ENCODE measurements at regions not wholly inside any gene's neighbourhood (a gene's known extent, or its start where the extent isn't known, plus 50 kb on each side); places are given as distances from the start of the nearest gene placed in this dataset.
"Not testable (repeated sequence)": the region's sequence is repeated elsewhere in the genome, so short reads cannot be mapped to it uniquely, and the experiment has no call there.

DNA sequence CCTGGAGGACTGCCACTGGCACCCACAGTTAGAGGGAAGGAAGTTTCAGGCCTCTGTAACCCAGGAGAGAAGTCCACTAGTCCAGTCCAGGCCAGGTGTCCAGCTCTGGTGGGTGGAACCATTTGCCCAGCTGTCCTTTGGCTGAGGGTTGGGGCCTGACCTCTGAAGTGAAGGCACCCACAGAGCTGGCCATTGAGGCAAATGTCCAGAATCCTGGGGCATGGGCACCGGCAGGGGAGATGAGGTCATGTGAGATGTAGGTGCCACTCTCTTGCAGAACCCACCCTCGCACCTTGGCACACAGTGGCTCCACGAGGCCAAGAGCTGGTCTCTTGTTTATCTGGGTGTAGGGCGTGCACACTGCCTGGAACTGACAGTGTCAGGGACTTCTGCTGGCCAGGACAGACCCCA lies 162.8 kb downstream of the SMAD6 start:
- no peak for DNase-seq (ENCODE audit: low read depth, low spot score)

DNA sequence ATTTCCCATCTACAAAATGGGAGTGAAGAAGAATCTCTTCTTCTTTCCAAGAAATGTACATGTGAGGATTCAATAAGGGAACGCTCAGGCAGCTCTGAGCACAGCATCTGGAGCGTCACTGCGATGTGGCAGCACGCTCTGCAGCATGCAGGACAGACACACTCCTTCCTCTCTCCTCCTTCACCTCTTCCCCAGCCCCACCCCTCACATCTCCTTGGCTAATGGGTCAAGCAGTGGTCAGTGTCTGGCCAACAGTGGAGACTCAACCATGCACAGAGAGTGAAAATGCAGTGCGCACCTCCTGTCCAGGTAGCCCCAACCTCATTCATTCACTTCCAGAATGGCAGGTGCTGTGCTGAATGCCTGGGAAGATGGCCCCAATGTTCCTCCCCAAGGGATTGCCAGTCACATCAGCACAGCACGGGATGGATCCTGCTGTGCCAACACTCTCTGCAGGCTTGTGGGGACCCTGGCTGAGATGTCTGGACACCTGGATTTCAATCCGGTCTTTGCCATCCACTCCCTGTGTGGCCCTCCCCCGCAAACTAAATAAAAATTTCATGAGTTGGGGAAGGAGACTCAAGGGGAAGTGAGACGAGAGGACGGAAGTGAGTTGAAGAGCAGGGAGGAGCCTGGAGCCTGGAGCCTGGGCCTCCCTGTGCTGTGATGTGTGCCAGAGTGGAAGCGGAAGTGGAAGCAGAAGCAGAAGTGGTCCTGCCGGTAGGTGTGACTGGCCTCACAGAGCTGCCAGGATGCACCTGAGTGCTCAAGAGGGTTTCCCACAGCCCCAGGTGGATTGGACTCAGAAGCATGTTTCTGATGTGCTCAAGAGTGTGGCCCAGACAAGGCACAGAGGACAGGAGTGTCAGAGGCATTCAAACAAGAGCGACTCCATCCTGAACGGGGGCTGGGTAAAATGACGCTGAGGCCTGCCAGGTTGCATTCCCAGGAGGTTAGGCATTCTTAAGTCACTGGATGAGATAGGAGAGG lies 163.9 kb downstream of the SMAD6 start:
- no peak for DNase-seq (ENCODE audit: low read depth, low spot score)

DNA sequence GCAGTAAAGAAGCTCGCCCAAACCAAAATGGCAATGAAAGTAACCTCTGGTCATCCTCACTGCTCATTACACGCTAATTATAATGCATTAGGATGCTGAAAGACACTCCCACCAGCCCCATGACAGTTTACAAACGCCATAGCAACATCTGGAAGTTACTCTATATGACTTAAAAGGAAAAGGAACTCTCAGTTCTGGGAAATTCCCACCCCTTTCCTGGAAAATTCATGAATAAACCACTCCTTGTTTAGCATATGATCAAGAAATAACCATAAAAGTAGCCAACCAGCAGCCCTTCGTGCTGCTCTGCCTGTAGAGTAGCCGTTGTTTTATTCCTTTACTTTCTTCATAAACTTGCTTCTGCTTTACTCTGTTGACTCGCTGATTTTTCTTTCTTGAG lies 164.6 kb downstream of the SMAD6 start:
- no peak for DNase-seq (ENCODE audit: low read depth, low spot score)

DNA sequence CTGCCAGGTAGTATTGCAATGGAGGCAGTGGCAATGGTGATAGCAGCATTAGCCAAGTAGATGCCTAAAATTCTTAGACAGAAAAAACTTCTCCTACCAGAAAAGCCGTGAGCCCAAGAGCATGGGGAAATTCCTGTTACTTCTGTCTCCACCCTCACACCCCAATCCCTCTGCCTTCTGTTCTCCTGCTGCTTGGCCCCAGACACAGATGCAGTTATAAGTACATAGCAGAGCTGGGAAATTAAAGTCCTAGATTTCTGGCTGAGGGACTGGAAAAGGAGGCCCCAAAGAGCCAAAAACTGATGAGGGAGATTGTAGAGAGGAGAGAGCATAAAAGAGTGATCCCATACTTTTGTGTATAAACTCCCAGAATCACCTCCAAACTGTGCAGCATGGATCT lies 166.9 kb downstream of the SMAD6 start:
- no peak for DNase-seq (ENCODE audit: low read depth, low spot score)

DNA sequence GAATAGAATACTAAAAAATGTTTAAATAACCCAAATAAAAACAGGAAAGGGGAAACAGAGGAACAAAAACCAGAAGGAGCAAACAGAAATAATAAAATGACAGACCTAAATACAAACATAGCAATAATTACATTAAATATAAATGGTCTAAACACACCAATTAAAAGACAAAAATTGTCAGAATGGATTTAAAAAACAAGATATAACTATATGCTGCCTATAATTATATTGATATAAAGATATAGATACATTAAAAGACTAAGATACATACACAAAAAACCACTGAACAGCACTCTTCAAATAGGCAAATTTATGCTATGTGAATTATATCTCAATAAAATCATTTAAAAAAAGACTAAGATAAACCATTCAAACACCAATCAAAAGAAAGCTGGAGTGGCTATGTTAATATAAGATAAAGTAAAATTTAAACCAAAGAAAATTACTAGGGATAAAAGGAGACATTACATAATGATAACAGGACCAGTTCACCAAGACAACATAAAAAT lies 168.9 kb downstream of the SMAD6 start:
- no peak for DNase-seq (ENCODE audit: low read depth, low spot score)

DNA sequence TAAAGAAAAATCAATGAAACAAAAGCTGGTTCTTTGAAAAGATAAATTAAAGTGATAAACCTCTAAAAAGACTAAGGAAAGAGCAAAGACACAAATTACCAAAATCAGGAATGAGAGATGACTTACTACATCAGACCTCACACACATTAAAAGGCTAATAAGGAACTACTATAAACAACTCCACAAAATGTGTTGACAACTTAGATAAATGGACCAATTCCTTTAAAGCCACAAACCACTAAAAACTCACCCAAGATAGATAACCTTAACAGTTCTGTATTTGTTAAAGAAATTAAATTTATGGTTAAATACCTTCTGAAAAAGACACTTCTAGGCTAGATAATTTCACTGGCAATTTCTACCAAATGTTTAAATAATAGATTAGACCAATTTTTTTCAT lies 170.4 kb downstream of the SMAD6 start:
- no peak for DNase-seq (ENCODE audit: low read depth, low spot score)

DNA sequence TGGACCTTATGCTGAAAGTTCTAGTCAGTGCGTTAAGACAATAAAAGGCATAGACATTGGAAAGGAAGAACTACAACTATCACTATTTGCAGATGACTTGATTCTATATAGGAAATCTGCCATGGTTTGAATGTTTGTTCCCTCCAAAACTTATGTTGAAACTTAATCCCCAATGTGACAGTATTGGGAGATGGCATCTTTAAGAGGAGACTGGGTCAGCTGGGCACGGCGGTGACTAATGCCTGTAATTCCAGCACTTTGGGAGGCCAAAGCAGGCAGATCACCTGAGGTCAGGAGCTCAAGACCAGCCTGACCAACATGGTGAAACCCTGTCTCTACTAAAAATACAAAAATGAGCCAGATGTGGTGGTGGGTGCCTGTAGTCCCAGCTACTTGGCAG lies 171.3 kb downstream of the SMAD6 start:
- DNase-seq (ENCODE audit: low read depth, low spot score), result not testable (repeated sequence)

DNA sequence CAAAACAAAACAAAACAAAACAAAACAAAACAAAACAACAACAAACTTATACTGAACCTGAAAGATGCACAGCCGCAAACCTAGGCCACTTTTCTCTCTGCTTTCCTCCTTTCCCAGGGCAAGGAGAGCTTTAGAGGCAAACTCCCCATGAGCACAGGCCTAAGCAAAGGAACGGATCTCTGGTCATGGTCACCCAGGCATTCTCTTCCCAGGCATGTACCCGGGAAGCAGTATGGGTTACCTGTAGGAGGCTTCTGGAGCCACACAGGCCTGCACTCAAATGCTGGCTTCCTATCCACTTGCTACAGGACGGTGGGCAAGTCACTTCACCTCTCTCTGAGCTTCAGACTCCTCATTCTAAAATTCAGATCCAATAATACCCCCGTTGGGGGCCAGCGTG lies 171.8 kb downstream of the SMAD6 start:
- no peak for DNase-seq (ENCODE audit: low read depth, low spot score)

DNA sequence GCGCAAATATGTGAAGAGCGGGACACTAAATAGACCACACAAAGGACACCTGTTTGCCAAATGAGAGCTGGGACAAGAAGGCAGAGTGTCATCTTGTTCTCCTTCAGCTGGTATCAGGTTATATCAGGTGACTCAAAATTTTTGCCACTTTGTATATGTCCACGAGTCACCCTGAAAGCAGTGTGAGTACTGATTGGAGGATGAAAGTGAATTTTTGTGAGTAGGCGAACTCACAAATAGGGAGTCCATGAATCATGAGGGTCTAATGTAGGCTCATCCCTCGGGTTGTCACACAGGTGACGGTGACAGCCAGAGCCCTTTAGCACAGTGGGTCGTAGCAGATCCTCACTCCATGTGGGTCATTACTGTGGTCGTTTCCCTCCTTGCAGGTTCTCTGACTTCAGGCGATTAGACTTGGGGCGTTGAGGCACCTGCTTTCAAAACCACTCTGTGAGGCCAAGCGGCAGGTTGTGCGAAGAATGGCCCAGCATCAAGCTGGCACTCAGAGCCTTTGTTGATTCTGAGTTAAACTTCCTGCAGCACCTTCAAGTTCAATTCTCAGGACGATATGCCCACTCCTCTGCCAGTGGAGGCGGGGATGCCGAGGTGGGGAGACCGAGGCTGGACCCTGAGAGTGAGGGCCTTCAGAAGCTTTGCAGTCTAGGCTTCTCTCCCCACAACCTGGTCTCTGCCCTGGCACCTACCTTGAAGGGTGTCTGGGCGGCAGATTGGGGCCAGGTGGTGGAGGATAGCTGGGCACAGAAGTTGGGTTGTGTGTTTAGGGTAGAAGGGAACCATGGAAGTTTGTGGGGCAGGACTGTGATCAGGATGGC lies 173.8 kb downstream of the SMAD6 start:
- DNase-seq (ENCODE audit: low read depth, low spot score), result no peak

DNA sequence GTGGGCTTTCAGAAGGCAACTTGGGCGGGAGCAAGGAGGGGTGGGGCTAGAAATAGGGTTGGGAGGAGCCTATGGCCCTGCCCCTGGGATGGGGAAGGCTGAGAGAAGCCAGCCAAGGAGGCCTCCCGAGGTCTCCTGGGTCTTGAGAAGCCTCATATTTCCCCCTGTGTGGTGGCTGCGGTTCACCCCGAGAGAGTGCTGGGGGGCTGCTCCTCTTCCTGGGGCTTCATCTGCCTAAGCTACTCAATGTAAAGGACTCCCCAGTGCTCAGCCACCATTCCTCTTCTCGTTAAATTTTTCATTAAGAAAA lies 174.3 kb downstream of the SMAD6 start:
- DNase-seq (ENCODE audit: low read depth, low spot score), result no peak

DNA sequence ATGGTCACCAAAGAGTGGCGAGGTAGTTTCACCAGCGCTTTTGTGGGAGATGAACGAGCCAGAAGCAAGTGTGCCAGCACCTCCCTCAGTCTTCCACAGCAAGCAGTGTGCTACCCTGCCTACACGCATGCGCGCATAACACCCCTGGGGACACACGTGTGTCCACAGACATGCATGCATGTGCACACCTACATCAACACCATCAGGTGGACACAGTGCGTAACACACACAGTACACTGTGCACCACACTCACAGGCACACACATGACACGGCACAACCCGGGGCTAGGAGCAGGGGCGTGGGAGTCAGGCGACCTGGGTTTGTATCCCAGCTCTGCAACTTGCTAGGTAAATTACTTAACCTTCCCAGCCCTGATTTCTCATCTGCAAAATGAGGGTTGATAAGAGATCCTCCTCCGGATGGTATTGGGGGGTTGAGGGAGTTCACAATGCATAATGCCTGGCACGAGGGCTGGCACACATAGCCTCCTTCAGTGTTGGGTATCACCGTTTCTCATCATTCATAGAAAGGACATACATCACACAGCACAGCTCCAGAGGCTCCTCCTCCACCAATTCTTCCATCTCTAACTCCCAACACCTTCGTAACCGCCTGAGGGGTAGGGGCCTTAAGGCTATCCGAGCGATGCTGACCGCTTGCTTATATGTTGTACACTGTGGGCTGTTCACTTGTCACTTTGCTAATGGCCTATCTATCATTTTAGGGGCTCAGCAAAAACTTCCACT lies 174.9 kb downstream of the SMAD6 start:
- DNase-seq (ENCODE audit: low read depth, low spot score), result no peak

DNA sequence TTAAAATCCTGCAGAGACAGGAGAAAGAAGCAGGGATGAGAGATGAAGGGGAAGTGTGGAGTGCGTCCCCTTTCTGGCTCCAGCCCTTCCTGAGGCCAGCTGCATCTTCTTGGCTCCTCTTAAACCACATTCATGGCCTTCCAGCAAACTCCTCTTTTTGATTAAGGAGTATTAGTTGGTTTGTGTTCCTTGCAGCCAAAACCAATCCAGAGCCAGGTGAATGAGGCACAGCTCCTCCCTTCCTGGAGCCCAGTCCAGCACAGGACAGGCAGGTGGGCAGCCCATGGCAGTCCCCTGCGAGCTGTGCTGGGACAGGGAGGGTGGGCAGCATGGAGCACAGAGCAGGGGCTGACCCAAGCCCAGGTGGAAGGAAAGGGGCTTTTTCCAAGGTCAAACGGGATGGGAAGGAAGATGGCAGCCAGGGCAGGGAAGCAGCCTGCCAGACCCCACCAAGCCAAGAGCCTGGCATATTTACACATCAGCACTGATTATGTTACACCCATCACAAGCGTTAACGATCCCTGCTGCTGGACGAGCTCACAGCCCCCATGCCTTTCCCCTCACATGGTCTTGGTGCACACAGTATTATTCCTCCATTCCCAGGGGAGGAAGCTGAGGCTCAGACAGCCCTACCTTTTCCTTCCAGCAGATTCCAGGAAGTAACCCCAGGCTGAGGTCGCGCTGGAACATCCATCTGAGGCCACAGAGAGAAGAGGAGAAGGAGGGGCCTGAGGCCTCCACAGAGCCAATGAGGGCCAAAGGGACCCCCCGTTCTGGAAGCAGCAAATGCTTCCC lies 175.6 kb downstream of the SMAD6 start:
- no peak for DNase-seq (ENCODE audit: low read depth, low spot score)

DNA sequence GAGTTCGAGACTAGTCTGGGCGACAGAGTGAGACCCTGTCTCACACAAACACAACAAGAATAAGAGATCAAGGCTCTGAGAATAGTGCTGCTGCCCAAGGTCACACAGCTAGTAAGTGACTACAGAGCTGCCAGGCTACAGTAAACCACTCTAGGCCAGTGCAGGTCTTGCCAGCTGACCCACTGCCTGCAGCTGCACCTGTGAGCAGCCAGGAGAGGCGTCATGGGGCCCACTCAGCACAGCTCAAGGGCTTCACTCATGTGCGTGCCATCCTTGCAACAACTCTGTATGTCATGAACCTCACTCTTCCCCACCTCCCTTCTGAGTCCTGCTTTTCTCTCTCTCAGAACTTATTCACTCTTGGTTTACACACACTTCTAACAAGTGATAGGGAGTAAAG lies 176.7 kb downstream of the SMAD6 start:
- DNase-seq (ENCODE audit: low read depth, low spot score), result no peak

DNA sequence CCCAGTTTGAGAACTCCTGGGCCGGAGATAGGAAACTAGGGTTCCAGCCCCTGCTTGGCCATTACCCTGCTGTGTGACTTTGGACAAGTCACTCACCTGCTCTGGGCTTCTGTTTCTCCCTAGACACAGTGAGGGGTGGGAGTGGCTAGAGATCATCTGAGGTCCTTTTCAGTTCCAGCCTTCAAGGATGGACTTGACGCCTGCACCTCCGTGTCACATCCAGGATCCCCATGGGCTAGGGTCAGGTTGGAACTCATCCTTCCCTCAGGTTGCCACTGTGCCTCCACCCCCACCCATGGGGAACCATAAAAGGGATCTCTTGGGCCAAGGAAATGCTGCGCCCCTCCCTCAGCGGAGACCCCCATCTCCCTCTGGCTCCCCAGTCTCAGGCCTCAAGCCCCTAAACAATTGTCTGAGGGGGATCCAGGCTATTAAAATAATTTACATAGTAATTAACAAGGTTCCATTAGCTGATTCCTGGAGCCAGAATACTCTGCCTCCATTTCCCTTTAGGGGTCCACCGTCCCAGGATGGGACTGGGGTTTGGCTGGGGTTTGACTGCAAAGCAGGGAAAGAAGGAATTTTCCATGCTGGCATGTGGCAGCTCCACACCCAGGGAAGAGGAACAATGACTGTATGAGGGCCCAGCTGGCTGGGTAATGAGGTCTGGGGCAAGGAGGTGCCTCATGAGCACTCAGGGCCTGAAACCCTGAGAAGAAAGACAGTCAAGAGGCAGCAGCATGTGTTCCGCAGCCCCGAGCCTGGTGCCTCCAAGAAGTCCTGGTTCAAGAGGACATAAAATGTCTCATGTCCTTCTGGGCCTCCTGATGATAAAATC lies 177.7 kb downstream of the SMAD6 start:
- no peak for DNase-seq (ENCODE audit: low read depth, low spot score)

DNA sequence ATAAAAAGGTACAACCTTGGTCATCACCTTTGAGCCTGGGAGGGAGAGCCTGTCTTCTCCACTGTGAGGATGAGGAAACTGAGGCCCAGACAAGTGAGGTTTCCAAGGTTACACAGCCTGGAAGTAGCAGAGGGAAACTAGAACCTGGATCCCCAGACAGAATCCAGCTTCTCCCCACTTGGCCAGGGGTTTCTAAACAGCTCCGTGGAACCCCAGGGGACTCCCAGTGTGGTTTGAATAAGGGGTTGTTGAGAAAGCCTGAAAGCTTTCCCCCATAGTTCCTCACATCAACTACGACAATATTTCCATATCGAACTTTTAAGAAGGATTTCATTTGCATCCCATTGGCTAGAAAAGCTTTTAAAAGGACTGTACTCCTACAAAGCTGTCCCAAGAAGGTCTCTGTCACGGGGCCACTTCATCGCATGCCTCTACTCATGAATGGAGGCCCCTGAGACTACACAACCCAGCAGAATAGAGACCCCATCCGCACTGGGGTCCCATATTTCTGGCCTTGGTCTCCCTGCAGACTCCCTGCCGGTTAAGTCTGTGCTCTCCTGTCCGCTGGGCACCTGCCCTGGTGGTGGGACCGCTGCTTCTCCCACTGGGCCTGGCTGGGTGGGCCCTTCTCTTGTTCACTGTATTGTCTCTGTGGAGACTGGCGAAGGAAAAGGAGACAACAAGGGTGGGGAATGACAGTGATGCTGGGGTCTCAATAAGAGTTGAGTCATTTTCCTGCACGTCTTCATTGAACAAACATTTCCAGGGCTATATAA lies 178.5 kb downstream of the SMAD6 start:
- DNase-seq (ENCODE audit: low read depth, low spot score), result no peak

DNA sequence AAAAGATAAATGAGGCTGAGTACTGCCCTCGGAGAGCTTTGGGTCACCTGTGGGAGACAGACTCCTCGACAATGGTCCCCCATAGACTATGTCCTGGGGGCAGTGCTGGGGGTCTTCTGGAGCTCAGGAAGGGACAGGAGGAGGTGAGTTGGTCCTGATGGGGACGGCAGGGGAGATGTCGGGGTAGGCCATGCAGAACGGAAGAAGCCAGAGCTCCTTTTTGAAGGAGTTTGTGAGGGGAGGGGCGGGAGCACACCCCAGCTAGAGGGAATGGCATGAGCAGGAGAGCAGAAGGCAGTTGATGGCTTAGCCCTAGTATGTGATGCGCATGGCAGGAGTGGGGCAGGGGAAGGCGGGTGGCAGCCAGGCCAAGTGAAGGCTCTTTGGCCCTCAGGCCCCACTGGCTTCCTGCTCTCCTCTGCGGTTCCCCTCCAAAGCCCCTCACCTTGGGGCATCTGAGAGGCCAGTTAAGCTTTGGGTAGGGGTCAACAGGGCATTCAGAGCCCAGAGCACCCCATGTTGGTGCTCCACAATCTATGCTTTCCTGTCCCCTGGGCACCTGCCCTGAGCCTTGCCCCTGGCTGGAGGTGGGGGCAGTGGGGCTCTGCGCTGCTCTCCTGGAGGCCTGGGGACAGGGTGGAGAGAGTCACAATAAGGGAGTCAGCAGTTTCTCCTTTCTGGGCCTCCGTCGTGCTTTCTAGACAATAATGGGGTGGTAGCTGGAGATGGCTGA lies 179.3 kb downstream of the SMAD6 start:
- no peak for DNase-seq (ENCODE audit: low read depth, low spot score)

DNA sequence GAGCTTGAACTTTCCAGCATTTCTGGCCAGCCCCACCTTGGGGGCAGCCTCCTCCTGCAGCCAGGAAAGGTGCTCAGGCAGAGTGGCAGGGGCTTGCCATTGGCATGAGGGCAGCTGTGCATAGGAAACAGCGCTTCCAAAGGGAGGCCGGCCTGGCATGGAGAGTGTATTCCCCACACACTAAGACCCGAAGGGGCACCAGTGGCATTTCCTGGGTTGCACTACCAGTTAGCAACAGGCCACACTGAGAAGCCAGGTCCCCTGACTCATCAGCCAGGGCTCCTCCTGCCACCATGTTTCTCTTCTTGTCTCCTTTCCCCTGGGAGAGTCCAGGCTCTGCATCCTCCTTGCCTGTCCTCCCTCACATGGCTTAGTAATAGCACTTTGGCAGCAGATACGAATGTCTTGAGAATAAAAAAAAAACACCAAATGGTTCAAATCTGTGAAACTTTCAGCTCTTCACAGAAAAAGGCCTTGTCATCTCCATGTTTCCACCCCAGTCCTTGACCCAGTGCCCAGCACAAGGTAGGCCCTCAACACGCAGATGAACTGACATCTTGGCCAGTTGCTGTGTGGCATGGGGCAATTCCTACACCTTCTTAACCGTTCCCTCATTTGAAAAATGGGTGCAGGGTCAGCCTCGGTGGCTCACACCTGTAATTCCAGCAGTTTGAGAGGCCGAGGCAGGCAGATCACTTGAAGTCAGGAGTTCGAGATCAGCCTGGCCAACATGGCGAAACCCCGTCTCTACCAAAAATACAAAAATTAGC lies 180.4 kb downstream of the SMAD6 start:
- DNase-seq (ENCODE audit: low read depth, low spot score), result no peak

All from brain pericyte (primary cell).